ENCODE measurements at regions not wholly inside any gene's neighbourhood (a gene's known extent, or its start where the extent isn't known, plus 50 kb on each side); places are given as distances from the start of the nearest gene placed in this dataset.
"Not testable (repeated sequence)": the region's sequence is repeated elsewhere in the genome, so short reads cannot be mapped to it uniquely, and the experiment has no call there.

DNA sequence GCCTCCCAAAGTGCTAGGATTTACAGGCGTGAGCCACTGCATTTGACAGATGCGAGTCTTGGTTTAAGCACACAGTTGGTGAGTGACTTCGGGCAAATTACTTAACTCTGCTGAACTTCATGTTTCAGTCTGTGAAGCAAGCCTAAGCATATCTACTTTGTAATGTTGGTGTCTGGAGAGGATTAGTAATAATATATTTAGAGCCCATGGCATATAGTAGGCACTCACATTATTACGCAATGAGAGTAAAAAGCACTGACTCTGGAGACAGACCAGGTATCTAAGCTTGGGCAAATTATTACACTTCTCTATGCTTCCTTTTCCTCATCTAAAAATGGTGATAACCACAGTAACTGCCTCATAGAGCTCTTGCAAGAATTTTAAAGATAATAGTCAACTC is 208.7 kb upstream of the P2RY1 start:
- ATAC-seq: no peak
- Mint-ChIP-seq H3K4me1 (no peaks in the 10 kb centered on the region), H3K4me3 (no peak overlapping the region), H3K9me3 (no peaks in the 10 kb centered on the region), H3K27ac (no peak overlapping the region), H3K27me3 (no peaks in the 10 kb centered on the region)
- DNase-seq: no peak

DNA sequence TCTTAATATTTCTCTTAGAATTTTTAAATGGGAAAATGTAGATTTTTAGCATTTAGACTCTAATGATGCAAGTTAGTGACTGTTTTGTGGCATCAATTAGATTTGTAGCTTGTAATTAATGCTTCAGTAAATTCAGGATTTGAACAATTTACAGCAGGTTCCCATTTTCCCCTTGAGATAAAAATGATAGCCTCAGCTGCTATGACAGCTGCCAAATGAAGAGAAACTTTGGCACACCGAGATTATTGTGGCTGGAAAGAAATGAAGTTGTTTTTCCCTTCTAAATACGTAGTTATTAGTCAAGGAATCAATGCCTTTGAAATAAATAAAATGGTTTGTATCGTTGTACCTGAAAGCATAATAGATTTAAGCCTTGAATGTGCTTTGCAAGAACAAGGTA is 206.4 kb upstream of the P2RY1 start:
- Mint-ChIP-seq H3K4me3 (no peak overlapping the region), H3K4me1 (no peaks in the 10 kb centered on the region)
- no peak for ATAC-seq

DNA sequence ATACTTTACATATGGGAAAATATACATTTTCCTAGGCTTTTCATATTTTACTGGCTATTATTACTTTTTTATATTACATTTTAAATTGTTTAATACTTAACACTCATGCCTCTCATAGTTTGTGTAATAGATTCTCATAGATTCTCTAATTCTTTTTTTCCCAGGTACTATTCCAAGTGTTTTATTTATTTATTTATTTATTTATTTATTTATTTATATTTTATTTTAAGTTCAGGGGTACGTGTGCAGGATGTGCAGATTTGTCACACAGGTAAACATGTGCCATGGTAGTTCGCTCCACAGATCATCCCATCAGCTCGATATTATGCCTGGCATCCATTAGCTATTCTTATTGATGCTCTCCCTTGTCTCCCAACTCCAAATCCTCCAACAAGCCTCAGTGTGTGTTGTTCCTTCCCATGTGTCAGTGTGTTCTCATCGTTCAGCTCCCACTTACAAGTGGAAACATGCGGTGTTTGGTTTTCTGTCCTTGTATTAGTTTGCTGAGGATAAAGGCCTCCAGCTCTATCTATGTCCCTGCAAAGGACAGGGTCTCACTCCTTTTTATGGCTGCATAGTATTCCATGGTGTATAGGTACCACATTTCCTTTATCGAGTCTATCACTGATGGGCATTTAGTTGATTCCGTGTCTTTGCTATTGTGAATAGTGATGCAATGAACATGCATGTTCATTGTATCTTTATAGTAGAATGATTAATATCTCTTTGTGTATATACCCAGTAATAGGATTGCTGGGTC is 205.4 kb upstream of the P2RY1 start:
- no peaks in the 10 kb centered on the region for H3K9me3 Mint-ChIP-seq
- DNase-seq: no peak
- no peak for ATAC-seq
- H3K4me3 Mint-ChIP-seq: no peak overlapping the region
- no peaks in the 10 kb centered on the region for H3K27me3 Mint-ChIP-seq
- H3K27ac Mint-ChIP-seq: no peak overlapping the region
- H3K4me1 Mint-ChIP-seq: no peaks in the 10 kb centered on the region

More for the DNA sequence above, 206.4 kb upstream of the P2RY1 start:
- no peak overlapping the region for H3K27ac Mint-ChIP-seq
- DNase-seq: no peak
- H3K9me3 Mint-ChIP-seq: no peaks in the 10 kb centered on the region
- no peaks in the 10 kb centered on the region for H3K27me3 Mint-ChIP-seq

DNA sequence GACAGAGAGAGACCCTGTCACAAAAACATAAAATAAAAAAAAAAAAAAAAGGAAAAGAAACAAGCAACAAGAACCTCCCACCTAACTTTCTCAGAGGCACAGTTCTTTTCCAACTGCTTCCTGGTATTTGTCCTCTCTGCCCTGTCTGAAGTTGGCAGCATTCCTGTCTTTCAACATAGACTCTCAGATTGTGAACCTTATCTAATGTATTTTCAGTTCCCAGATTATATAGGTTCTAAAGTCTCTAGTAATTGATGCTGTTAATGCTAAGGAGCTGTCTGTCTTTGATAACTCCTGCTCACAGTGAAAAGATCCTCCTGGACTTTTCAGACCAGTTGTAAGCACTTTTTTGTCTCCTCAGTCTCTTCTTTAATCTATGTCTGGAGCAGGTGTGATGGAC is 199.5 kb upstream of the P2RY1 start:
- DNase-seq (no peak), ATAC-seq (no peak)
- Mint-ChIP-seq H3K27ac (no peak overlapping the region), H3K9me3 (no peaks in the 10 kb centered on the region), H3K27me3 (no peaks in the 10 kb centered on the region), H3K4me1 (no peaks in the 10 kb centered on the region), H3K4me3 (no peak overlapping the region)

DNA sequence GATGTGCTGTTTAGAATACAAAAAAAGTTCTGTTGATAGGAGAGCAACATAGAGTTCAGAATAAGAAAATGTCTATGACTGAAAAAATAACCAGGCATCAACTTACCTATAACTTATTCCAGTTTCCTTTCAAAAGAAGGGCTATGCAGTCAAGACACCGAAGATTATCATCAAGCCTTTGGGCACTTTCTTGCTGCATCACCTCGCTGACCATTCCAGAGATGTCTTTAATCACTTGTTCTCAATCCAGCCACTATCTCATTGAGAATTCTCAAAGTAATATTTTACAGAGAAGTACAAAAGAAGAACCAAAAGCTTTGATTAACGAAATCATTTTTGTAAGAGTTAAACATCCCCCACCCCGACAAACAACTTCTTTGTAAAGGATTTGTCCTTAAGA is 198.3 kb upstream of the P2RY1 start:
- Mint-ChIP-seq H3K27me3 (no peaks in the 10 kb centered on the region), H3K4me1 (no peaks in the 10 kb centered on the region), H3K9me3 (no peaks in the 10 kb centered on the region), H3K4me3 (no peak overlapping the region), H3K27ac (no peak overlapping the region)
- DNase-seq (no peak), ATAC-seq (no peak)

DNA sequence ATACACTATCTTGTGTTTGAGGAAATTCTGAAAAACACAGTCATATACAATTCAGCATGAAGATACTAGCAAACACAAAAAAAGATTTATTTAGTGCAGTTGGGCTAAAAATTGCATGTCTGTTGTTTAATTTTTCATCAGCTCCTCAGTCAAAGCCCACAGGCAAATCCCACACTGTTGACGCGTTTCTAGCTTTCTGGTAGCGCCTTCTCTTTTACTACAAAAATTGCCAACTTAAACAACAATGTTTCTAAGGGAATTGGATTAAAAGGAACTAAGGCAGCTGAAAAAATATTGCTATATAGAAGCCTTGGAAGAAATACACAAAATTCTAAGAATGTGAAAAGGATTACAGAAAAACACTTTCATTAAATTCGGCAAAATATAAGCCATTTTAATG is 196.7 kb upstream of the P2RY1 start:
- Mint-ChIP-seq H3K9me3 (no peaks in the 10 kb centered on the region), H3K4me3 (no peak overlapping the region), H3K27ac (no peak overlapping the region), H3K4me1 (no peaks in the 10 kb centered on the region), H3K27me3 (no peaks in the 10 kb centered on the region)
- no peak for ATAC-seq
- no peak for DNase-seq

DNA sequence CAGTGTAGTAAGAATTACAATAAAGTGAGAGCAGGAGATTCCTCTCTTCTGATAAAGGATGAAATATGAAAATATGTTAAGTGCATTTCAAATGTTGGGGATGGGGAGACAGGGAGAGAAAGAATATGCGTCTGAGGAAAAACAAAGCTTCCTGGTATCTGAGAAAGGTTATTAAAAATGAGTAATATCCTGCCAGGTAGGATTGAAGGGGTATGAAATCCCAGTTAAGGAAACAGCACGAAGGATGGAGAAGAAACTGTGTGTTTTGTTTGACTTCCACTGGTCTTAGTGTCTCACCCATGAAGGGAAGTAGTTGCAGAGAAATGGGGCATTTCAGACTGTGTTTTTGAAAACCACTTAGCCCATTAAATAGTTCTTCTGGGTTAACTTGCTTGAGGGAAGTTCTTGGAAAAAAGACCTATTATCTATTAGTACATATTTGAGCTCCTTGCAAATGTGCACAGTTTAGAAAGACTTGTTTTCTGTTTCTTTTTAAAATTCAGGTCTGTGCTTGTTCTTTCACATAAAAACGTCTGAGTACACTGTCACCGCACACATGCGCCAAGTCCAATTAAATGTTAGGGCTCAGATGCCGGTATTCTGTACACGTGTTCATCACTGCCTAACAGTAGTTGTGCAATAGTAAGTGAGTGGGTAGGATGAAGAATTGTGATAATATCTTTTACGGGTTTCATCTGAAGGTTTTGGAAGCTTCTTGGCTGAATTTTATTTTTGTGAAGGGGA is 196.1 kb upstream of the P2RY1 start:
- no peak for ATAC-seq
- H3K4me1 Mint-ChIP-seq: no peaks in the 10 kb centered on the region
- H3K27ac Mint-ChIP-seq: no peak overlapping the region
- no peaks in the 10 kb centered on the region for H3K9me3 Mint-ChIP-seq
- DNase-seq: no peak
- no peaks in the 10 kb centered on the region for H3K27me3 Mint-ChIP-seq
- H3K4me3 Mint-ChIP-seq: no peak overlapping the region

DNA sequence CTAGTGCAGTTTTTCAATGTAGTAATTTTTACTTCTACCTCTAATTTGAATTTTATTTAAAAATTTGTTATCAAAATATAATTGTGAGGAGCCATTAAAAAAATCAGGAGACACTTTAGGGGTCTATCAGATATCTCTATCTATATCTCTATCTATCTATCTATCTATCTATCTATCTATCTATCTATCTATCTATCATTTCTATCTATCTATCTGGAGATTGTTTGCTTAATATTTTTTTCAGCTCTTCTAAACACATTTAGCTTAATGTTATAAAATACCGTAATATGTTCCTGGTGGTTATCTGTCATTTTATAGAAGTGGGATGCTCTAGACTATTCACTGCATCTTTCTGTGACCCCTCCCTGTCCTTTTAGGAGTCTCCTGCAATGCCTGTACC is 193.7 kb upstream of the P2RY1 start:
- DNase-seq (no peak), ATAC-seq (no peak)
- H3K9me3 Mint-ChIP-seq: peaks cover 0 to 10% of the 10 kb centered on the region in 2 donors
- H3K4me3 Mint-ChIP-seq: no peak overlapping the region
- no peaks in the 10 kb centered on the region for H3K4me1 Mint-ChIP-seq
- H3K27me3 Mint-ChIP-seq: no peaks in the 10 kb centered on the region
- H3K27ac Mint-ChIP-seq: no peak overlapping the region

DNA sequence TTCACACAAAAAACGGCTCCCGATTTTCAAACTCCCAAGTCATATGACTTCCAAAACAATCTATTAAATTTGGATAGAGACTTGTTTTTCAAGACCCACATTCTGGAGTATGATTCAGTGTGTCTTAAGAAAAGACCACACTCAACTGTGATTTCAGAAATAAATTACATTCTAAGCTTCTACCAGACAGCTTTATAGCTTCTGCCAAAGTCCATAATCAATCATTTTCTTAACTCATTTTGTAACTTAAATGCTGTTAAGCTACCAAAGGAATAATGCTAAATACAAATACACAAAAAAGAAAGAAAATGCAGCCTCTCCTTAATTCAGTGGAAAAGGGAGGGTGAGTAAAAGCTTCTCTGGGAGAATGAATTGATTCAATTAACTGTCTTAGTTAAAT is 192.3 kb upstream of the P2RY1 start:
- DNase-seq (no peak), ATAC-seq (no peak)
- H3K9me3 Mint-ChIP-seq: peaks cover 0 to 10% of the 10 kb centered on the region in 2 donors
- H3K4me1 Mint-ChIP-seq: no peaks in the 10 kb centered on the region
- H3K4me3 Mint-ChIP-seq: no peak overlapping the region
- H3K27ac Mint-ChIP-seq: no peak overlapping the region
- no peaks in the 10 kb centered on the region for H3K27me3 Mint-ChIP-seq

DNA sequence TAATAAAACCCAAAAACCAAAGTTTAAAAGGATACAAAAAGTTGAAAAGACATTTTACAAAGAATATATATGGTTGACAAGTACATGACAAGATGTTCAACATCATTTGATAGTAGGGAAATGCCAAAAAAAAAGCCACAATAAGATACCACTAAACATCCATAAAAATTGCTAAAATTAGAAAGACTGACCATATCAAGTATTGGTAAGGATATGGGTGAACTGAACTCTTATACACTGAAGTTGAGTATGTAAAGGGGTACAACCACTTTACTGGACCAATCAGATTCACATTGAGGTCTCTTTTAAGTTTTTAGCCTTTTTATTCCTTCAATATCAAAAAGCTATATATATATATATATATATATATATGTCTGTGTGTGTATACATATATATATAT is 190.5 kb upstream of the P2RY1 start:
- Mint-ChIP-seq H3K27me3 (no peaks in the 10 kb centered on the region), H3K9me3 (peaks cover 0 to 10% of the 10 kb centered on the region in 2 donors), H3K27ac (no peak overlapping the region), H3K4me1 (no peaks in the 10 kb centered on the region), H3K4me3 (no peak overlapping the region)
- DNase-seq (no peak), ATAC-seq (no peak)

DNA sequence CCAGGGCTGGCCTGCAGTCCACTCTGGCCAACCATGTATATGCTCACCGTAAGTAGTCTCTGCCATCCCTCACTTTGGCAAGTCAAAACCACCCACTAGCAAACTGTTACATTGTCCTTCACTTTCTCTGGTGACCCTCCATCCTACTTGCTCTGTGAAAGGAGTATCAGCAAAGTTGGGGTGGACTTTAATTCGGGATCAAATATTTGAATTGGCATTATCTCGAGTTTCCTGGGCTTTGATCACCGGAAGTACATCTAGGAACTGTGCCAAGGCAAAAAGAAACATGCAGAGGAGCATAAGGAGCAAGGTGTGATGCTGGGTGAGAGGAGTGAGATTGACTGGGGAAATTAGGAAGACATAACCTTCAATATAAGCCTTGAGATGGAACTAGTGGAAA is 188.9 kb upstream of the P2RY1 start:
- no peak overlapping the region for H3K4me3 Mint-ChIP-seq
- H3K27me3 Mint-ChIP-seq: no peaks in the 10 kb centered on the region
- H3K9me3 Mint-ChIP-seq: peaks cover 0 to 10% of the 10 kb centered on the region in 2 donors
- no peaks in the 10 kb centered on the region for H3K4me1 Mint-ChIP-seq
- no peak for ATAC-seq
- no peak for DNase-seq
- no peak overlapping the region for H3K27ac Mint-ChIP-seq

DNA sequence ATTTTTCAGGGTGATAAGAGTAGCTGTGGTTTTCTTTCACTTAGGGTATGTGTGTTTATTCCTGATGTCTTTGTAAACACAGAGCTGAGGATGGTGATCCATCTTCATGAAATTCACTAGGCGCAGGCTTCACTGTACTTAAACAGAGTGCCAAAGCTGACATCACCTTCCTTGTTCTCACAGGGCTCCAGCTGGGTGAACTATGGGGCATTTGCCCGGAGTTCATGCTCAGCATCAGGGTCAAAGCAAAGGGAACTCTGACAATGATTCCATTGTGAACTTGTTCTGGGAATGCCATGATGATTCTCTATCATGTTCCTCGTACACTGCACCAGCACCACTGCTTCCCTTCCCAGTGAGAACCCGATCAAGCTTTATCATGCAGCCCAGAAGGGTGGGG is 184.8 kb upstream of the P2RY1 start:
- Mint-ChIP-seq H3K4me3 (no peak overlapping the region), H3K4me1 (no peaks in the 10 kb centered on the region), H3K9me3 (peaks cover 0 to 8% of the 10 kb centered on the region in 2 donors), H3K27ac (no peak overlapping the region), H3K27me3 (no peaks in the 10 kb centered on the region)
- DNase-seq (no peak), ATAC-seq (no peak)

DNA sequence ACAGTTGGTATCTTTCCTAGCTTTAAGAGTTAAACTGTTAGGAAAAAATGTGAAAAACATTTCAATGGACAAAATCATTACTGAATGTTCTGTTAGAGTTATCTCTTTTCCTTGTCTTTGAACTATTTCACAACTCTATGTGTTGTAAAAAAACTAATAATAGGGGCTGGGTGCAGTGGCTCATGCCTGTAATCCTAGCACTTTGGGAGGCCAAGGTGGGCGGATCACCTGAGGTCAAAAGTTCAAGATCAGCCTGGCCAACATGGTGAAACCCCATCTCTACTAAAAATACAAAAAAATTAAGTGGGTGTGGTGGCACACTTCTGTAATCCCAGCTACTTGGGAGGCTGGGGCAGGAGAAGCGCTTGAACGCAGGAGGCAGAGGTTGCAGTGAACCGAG is 184.0 kb upstream of the P2RY1 start:
- not testable (repeated sequence) for H3K27me3 Mint-ChIP-seq, H3K9me3 Mint-ChIP-seq, H3K27ac Mint-ChIP-seq, DNase-seq, H3K4me1 Mint-ChIP-seq, ATAC-seq, H3K4me3 Mint-ChIP-seq

DNA sequence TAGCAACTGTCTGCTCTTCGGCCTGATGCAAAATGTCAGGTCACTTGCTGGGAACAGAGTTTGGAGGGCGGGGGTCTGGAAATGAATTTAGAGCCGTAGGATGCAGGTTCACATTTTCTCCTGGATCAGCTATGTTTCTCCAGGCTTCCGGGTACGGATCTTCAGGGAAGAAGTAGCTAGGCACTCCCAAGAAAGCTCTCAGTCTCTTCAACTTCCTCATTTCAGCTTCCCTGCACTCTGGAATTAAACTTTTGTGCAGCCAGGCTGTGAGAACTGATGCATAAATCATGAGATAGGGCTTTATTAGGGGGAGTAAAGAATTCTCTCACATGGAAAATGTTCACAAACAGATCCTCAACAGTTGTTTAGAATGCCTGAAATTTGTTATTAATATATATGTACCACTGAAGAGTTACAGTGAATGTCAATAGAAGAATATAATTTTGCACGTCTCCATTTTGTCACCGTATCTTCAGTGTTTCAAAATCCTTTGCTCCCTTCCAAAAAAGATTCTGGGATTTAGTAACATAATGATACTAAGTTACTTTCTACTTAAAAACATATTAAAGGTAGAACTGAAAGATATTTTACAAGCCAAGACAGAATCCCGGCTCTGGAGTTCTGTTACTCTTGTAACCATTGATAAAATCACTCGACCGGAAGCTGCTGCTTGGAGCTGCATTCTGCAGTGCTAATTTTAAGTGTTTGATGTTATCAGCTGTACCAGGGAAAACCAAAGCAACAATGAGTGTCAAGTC is 178.5 kb upstream of the P2RY1 start:
- H3K27ac Mint-ChIP-seq: no peak overlapping the region
- no peaks in the 10 kb centered on the region for H3K27me3 Mint-ChIP-seq
- no peaks in the 10 kb centered on the region for H3K4me1 Mint-ChIP-seq
- no peak overlapping the region for H3K4me3 Mint-ChIP-seq
- peaks cover 5 to 6% of the 10 kb centered on the region in 2 donors for H3K9me3 Mint-ChIP-seq
- ATAC-seq (no peak), DNase-seq (no peak)

DNA sequence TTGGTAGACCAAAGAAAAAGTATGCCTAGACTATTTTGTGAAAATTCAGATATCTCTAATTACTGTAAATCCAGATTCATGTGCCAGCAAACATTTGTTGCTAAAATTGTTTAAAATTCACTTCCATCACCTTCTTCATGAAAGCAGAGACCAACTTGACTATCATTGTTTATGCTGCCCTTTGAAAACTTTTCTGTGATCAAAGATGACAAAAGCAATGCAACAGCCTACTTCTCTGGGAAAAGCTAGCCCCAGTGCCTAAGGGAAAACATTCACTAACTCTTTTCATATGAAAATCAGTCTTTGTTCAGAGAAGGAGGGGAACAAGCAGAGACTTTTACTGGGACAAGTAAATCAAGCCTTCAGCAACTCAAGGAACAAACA is 178.0 kb upstream of the P2RY1 start:
- no peak for DNase-seq
- Mint-ChIP-seq H3K4me3 (no peak overlapping the region), H3K27me3 (no peaks in the 10 kb centered on the region), H3K27ac (no peak overlapping the region), H3K9me3 (peaks cover 7 to 9% of the 10 kb centered on the region in 2 donors), H3K4me1 (no peaks in the 10 kb centered on the region)
- ATAC-seq: no peak
